ENCODE measurements at regions not wholly inside any gene's neighbourhood (a gene's known extent, or its start where the extent isn't known, plus 50 kb on each side); places are given as distances from the start of the nearest gene placed in this dataset.

- Mint-ChIP-seq H3K27me3 (ENCODE audit: low read depth, unreplicated experiment) (no peaks in the 10 kb centered on the region), H3K4me3 (ENCODE audit: unreplicated experiment) (no peak overlapping the region), H3K9me3 (ENCODE audit: unreplicated experiment) (peaks cover 2% of the 10 kb centered on the region), H3K36me3 (ENCODE audit: low read depth, unreplicated experiment) (peaks cover 22% of the 10 kb centered on the region), H3K27ac (ENCODE audit: unreplicated experiment) (no peak overlapping the region), H3K4me1 (ENCODE audit: low read depth, unreplicated experiment) (peaks cover 38% of the 10 kb centered on the region)
- DNase-seq (ENCODE audit: low read depth): no peak
- Histone ChIP-seq H3K27ac (ENCODE audit: low read depth, low read length) (no peak overlapping the region), H3K36me3 (ENCODE audit: insufficient read depth, low read length) (no peaks in the 10 kb centered on the region), H3K4me3 (ENCODE audit: insufficient read depth, low read depth, low read length) (no peak overlapping the region), H3K4me2 (ENCODE audit: low read length) (no peak overlapping the region), H4K20me1 (ENCODE audit: insufficient read depth, low read length) (no peaks in the 10 kb centered on the region), H3K9me3 (ENCODE audit: insufficient read depth, low read depth, low read length) (no peaks in the 10 kb centered on the region), H3K4me1 (ENCODE audit: insufficient read depth, low read length) (peaks cover 8% of the 10 kb centered on the region), H2AFZ (ENCODE audit: low read depth, low read length) (no peak overlapping the region), H3K79me2 (ENCODE audit: insufficient read depth, low read length) (no peaks in the 10 kb centered on the region), H3K27me3 (ENCODE audit: insufficient read depth, low read length) (no peaks in the 10 kb centered on the region), H3K9ac (ENCODE audit: low read length) (no peak overlapping the region)
- FAIRE-seq: no peak
- TF ChIP-seq CTCF (IDR thresholded peaks at IDR 0.05; ENCODE audit: insufficient read depth, low read depth, low read length): no peak
- TF ChIP-seq EZH2 (IDR thresholded peaks at IDR 0.05; ENCODE audit: insufficient read depth, low read length): no peak
These were observed 59.4 kb upstream of the POU2F1 start for GRCh38 chr1:167161242-167161641.

DNA sequence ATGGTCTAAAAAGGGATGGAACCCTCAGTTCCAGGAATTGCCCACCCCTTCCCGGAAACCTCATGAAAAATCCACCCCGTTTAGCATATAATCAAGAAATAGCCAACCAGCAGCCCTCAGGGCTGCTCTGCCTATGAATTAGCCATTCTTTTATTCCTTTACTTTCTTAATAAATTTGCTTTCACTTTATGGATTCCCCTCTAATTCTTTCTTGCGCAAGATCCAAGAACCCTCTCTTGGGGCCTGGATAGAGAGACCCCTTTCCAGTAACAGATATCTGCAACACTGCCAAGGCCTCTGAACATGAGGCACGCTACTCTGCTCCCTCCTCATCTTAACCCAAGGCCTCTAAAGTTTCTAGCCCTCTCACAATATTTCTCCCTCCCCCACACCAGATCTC lies 58.9 kb upstream of the POU2F1 start:
- peaks cover 43% of the 10 kb centered on the region for H3K4me1 Mint-ChIP-seq (ENCODE audit: low read depth, unreplicated experiment)
- no peak overlapping the region for H3K27ac Mint-ChIP-seq (ENCODE audit: unreplicated experiment)
- Histone ChIP-seq H3K36me3 (ENCODE audit: insufficient read depth, low read length) (no peaks in the 10 kb centered on the region), H4K20me1 (ENCODE audit: insufficient read depth, low read length) (no peaks in the 10 kb centered on the region), H3K4me2 (ENCODE audit: low read length) (no peak overlapping the region), H3K4me1 (ENCODE audit: insufficient read depth, low read length) (peaks cover 11% of the 10 kb centered on the region), H3K9me3 (ENCODE audit: insufficient read depth, low read depth, low read length) (no peaks in the 10 kb centered on the region), H3K27me3 (ENCODE audit: insufficient read depth, low read length) (no peaks in the 10 kb centered on the region), H2AFZ (ENCODE audit: low read depth, low read length) (no peak overlapping the region), H3K9ac (ENCODE audit: low read length) (no peak overlapping the region), H3K27ac (ENCODE audit: low read depth, low read length) (no peak overlapping the region), H3K79me2 (ENCODE audit: insufficient read depth, low read length) (no peaks in the 10 kb centered on the region), H3K4me3 (ENCODE audit: insufficient read depth, low read depth, low read length) (no peak overlapping the region)
- DNase-seq (ENCODE audit: low read depth) (no peak), FAIRE-seq (no peak)
- H3K36me3 Mint-ChIP-seq (ENCODE audit: low read depth, unreplicated experiment): peaks cover 22% of the 10 kb centered on the region
- no peak for TF ChIP-seq CTCF (IDR thresholded peaks at IDR 0.05; ENCODE audit: insufficient read depth, low read depth, low read length)
- no peak for TF ChIP-seq EZH2 (IDR thresholded peaks at IDR 0.05; ENCODE audit: insufficient read depth, low read length)
- H3K27me3 Mint-ChIP-seq (ENCODE audit: low read depth, unreplicated experiment): no peaks in the 10 kb centered on the region
- peaks cover 2% of the 10 kb centered on the region for H3K9me3 Mint-ChIP-seq (ENCODE audit: unreplicated experiment)
- H3K4me3 Mint-ChIP-seq (ENCODE audit: unreplicated experiment): no peak overlapping the region

- Histone ChIP-seq H3K27me3 (ENCODE audit: insufficient read depth, low read length) (no peaks in the 10 kb centered on the region), H3K4me1 (ENCODE audit: insufficient read depth, low read length) (peaks cover 11% of the 10 kb centered on the region), H3K4me2 (ENCODE audit: low read length) (no peak overlapping the region), H3K27ac (ENCODE audit: low read depth, low read length) (no peak overlapping the region), H3K9me3 (ENCODE audit: insufficient read depth, low read depth, low read length) (no peaks in the 10 kb centered on the region), H4K20me1 (ENCODE audit: insufficient read depth, low read length) (no peaks in the 10 kb centered on the region), H3K9ac (ENCODE audit: low read length) (no peak overlapping the region), H3K79me2 (ENCODE audit: insufficient read depth, low read length) (no peaks in the 10 kb centered on the region), H3K4me3 (ENCODE audit: insufficient read depth, low read depth, low read length) (no peak overlapping the region), H2AFZ (ENCODE audit: low read depth, low read length) (no peak overlapping the region), H3K36me3 (ENCODE audit: insufficient read depth, low read length) (no peaks in the 10 kb centered on the region)
- TF ChIP-seq CTCF (IDR thresholded peaks at IDR 0.05; ENCODE audit: insufficient read depth, low read depth, low read length) (no peak), EZH2 (IDR thresholded peaks at IDR 0.05; ENCODE audit: insufficient read depth, low read length) (no peak)
- Mint-ChIP-seq H3K4me1 (ENCODE audit: low read depth, unreplicated experiment) (peaks cover 53% of the 10 kb centered on the region), H3K27ac (ENCODE audit: unreplicated experiment) (peak overlapping the region; percentile 27), H3K4me3 (ENCODE audit: unreplicated experiment) (peak overlapping the region; percentile 81), H3K36me3 (ENCODE audit: low read depth, unreplicated experiment) (peaks cover 9% of the 10 kb centered on the region), H3K27me3 (ENCODE audit: low read depth, unreplicated experiment) (no peaks in the 10 kb centered on the region), H3K9me3 (ENCODE audit: unreplicated experiment) (peaks cover 2% of the 10 kb centered on the region)
- no peak for FAIRE-seq
- DNase-seq (ENCODE audit: low read depth): no peak
These were observed 55.5 kb upstream of the POU2F1 start for GRCh38 chr1:167165219-167165618.
